D721Med (cell line): ENCODE measurements at regions not wholly inside any gene's neighbourhood (a gene's known extent, or its start where the extent isn't known, plus 50 kb on each side); places are given as distances from the start of the nearest gene placed in this dataset.
A peak's percentile ranks its signal among the peaks of the same experiment; 100 is the strongest.

Experiments
- DNase-seq: peaks from one replicate; pipeline ENCODE4 v3.0.0; 2011; ENCODE audit warnings: low spot score; ENCODE audit not compliant: insufficient read length
- FAIRE-seq: peaks from 2 replicates; lab custom pipeline; 2011; peaks lifted over from hg19 to GRCh38; lab: Jason Lieb, UNC
- CTCF ChIP-seq: IDR thresholded peaks from 2 replicates; pipeline ENCODE4 v1.5.1; 2012; ENCODE audit warnings: mild to moderate bottlenecking, control low read depth; ENCODE audit not compliant: insufficient read depth; ENCODE audit errors: missing control alignments

- no peak for DNase-seq
- no peak for TF ChIP-seq CTCF
- FAIRE-seq = no peak
Observed at GRCh38 chr1:191366686-191367085, 791.6 kb upstream of the RGS18 start.

DNA sequence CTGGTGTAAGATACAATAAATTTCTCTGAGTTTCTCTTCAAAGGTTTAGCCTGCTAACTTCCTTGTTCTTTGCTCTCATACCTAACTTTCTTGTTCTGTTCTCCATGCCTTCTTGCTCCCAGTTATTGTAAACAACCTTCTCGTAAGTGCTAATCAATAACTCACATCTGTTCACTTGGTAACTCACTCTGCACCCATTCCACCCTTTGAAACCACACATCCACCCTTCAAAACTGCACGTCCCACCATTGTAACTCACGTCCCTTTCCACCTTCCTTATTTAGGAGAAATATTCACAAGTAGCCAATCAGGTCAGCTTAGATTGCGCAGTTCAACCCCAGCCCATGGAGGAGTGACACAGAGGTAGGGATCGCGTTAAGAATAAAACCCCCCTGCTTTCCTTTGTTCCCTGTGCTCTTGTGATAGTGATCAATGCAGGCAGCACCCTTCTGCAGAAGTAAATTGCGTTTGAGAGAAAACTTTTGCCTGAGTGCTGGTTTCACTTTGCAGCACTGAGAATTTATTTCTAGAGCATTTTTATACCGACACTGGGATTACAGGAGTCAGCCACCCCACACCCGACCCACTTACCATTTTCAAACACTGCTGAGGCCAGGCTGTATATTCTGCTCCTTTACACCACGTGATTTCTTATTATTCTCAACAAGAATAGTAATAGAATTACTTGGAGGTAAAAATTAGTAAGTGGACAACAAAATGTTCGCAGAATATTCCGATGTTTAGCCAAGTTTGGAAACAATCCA lies 789.2 kb upstream of the RGS18 start:
- peak; percentile 90 for FAIRE-seq
- TF ChIP-seq CTCF = no peak
- DNase-seq = no peak

DNA sequence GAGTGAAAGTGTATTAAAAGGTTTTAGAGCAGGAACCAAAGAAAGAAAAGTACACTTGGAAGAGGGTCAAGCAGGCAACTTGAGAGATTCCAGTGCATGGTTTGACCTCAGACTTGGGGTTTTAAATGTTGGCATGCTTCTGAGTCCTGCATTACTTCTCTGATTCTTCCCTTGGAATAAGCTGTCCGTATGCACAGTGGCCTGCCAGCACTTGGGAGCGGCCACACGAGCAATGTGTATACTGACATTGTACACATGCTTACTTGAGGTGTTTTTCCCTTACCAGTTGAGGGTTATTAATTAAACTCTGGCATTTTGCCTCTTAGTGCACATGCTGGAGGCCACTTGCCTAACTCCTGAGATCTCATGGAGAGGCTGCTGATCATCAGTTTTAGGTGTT lies 786.6 kb upstream of the RGS18 start:
- DNase-seq (no peak), FAIRE-seq (no peak)
- no peak for TF ChIP-seq CTCF

- no peak for TF ChIP-seq CTCF
- no peak for DNase-seq
- peak; percentile 70 for FAIRE-seq
Observed at GRCh38 chr1:191388283-191388682, 770.0 kb upstream of the RGS18 start.

GRCh38 chr1:191396622-191397021 lies 761.6 kb upstream of the RGS18 start:
- FAIRE-seq (peak; percentile 11), DNase-seq (no peak)
- no peak for TF ChIP-seq CTCF

DNA sequence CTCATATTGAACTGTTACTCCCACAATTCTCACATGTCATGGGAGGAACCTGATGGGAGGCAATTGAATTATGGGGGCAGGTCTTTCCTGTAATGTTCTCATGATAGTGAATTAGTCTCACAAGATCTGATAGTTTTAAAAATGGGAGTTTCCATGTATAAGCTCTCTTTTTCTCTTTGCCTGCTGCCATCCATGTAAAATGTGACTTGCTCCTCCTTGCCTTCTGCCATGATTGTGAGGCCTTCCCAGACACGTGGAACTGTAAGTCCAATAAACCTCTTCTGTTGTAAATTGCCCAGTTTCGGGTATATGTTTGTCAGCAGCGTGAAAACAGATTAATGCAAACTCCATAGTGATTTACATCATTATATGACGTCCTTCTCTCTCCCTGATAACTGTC lies 759.7 kb upstream of the RGS18 start:
- TF ChIP-seq CTCF = no peak
- FAIRE-seq = no peak
- no peak for DNase-seq

GRCh38 chr1:191405417-191405816 lies 752.8 kb upstream of the RGS18 start:
- TF ChIP-seq CTCF = no peak
- no peak for DNase-seq
- no peak for FAIRE-seq
